ENCODE measurements at regions not wholly inside any gene's neighbourhood (a gene's known extent, or its start where the extent isn't known, plus 50 kb on each side); places are given as distances from the start of the nearest gene placed in this dataset.
"Not testable (repeated sequence)": the region's sequence is repeated elsewhere in the genome, so short reads cannot be mapped to it uniquely, and the experiment has no call there.

- peaks cover 3 to 11% of the 10 kb centered on the region in 2 donors for H3K9me3 Mint-ChIP-seq
- no peaks in the 10 kb centered on the region for H3K4me1 Mint-ChIP-seq (ENCODE audit: low read depth in 2 of 2)
- no peak overlapping the region for H3K4me3 Mint-ChIP-seq
- H3K27me3 Mint-ChIP-seq: peaks cover 7 to 9% of the 10 kb centered on the region in 2 donors
- no peak for DNase-seq
- H3K36me3 Mint-ChIP-seq (ENCODE audit: insufficient read depth): no peaks in the 10 kb centered on the region
- no peak overlapping the region for H3K27ac Mint-ChIP-seq
- ATAC-seq (replicated peaks): no peak
These were observed 281.0 kb downstream of the TFAP2C start for GRCh38 chr20:56909918-56910714.

GRCh38 chr20:56911946-56912345, 282.8 kb downstream of the TFAP2C start:
- no peak overlapping the region for H3K27ac Mint-ChIP-seq
- ATAC-seq (replicated peaks) (no peak), DNase-seq (no peak)
- no peaks in the 10 kb centered on the region for H3K4me1 Mint-ChIP-seq (ENCODE audit: low read depth in 2 of 2)
- H3K4me3 Mint-ChIP-seq: no peak overlapping the region
- H3K36me3 Mint-ChIP-seq (ENCODE audit: insufficient read depth): no peaks in the 10 kb centered on the region
- H3K9me3 Mint-ChIP-seq: peaks cover 3 to 11% of the 10 kb centered on the region in 2 donors
- H3K27me3 Mint-ChIP-seq: peaks cover 7 to 9% of the 10 kb centered on the region in 2 donors

- ATAC-seq (replicated peaks) (no peak), DNase-seq (no peak)
- Mint-ChIP-seq H3K27ac (no peak overlapping the region), H3K36me3 (ENCODE audit: insufficient read depth) (no peaks in the 10 kb centered on the region), H3K27me3 (peaks cover 7 to 22% of the 10 kb centered on the region in 2 donors), H3K9me3 (peaks cover 3 to 6% of the 10 kb centered on the region in 2 donors), H3K4me1 (ENCODE audit: low read depth in 2 of 2) (no peaks in the 10 kb centered on the region), H3K4me3 (no peak overlapping the region)
These were observed 285.4 kb downstream of the TFAP2C start for GRCh38 chr20:56914532-56914931.

GRCh38 chr20:56916345-56916622, 287.2 kb downstream of the TFAP2C start:
- DNase-seq (no peak), ATAC-seq (replicated peaks) (no peak)
- Mint-ChIP-seq H3K27me3 (peaks cover 7 to 25% of the 10 kb centered on the region in 2 donors), H3K27ac (no peak overlapping the region), H3K36me3 (ENCODE audit: insufficient read depth) (no peaks in the 10 kb centered on the region), H3K4me3 (no peak overlapping the region), H3K9me3 (peaks cover 3 to 6% of the 10 kb centered on the region in 2 donors), H3K4me1 (ENCODE audit: low read depth in 2 of 2) (no peaks in the 10 kb centered on the region)

GRCh38 chr20:56920041-56920440, 290.9 kb downstream of the TFAP2C start:
- not testable (repeated sequence) for DNase-seq; H3K9me3 Mint-ChIP-seq; H3K27ac Mint-ChIP-seq; ATAC-seq (replicated peaks); H3K4me3 Mint-ChIP-seq; H3K36me3 Mint-ChIP-seq (ENCODE audit: insufficient read depth); H3K4me1 Mint-ChIP-seq (ENCODE audit: low read depth in 2 of 2)
- H3K27me3 Mint-ChIP-seq: peaks cover 26 to 45% of the 10 kb centered on the region in 2 donors

GRCh38 chr20:56922497-56922896, 293.4 kb downstream of the TFAP2C start:
- ATAC-seq (replicated peaks): no peak
- Mint-ChIP-seq H3K4me3 (no peak overlapping the region), H3K27me3 (peaks cover 49 to 64% of the 10 kb centered on the region in 2 donors), H3K27ac (no peak overlapping the region), H3K9me3 (peaks cover 0 to 1% of the 10 kb centered on the region in 2 donors), H3K4me1 (ENCODE audit: low read depth in 2 of 2) (no peaks in the 10 kb centered on the region), H3K36me3 (ENCODE audit: insufficient read depth) (no peaks in the 10 kb centered on the region)
- DNase-seq: no peak

GRCh38 chr20:56924292-56925081, 295.4 kb downstream of the TFAP2C start:
- Mint-ChIP-seq H3K27me3 (peaks cover 61 to 76% of the 10 kb centered on the region in 2 donors), H3K9me3 (peaks cover 0 to 1% of the 10 kb centered on the region in 2 donors), H3K4me3 (no peak overlapping the region), H3K4me1 (ENCODE audit: low read depth in 2 of 2) (no peaks in the 10 kb centered on the region), H3K36me3 (ENCODE audit: insufficient read depth) (no peaks in the 10 kb centered on the region), H3K27ac (no peak overlapping the region)
- ATAC-seq (replicated peaks) (no peak), DNase-seq (no peak)

GRCh38 chr20:56925082-56925830, 296.1 kb downstream of the TFAP2C start:
- Mint-ChIP-seq H3K27me3 (peaks cover 65 to 84% of the 10 kb centered on the region in 2 donors), H3K36me3 (ENCODE audit: insufficient read depth) (no peaks in the 10 kb centered on the region), H3K4me3 (no peak overlapping the region), H3K27ac (no peak overlapping the region), H3K9me3 (peaks cover 0 to 1% of the 10 kb centered on the region in 2 donors), H3K4me1 (ENCODE audit: low read depth in 2 of 2) (no peaks in the 10 kb centered on the region)
- DNase-seq: no peak
- no peak for ATAC-seq (replicated peaks)

- DNase-seq: no peak
These were observed 296.7 kb downstream of the TFAP2C start for GRCh38 chr20:56925831-56926170.

GRCh38 chr20:56926501-56926900, 297.4 kb downstream of the TFAP2C start:
- ATAC-seq (replicated peaks): no peak
- Mint-ChIP-seq H3K27ac (no peak overlapping the region), H3K27me3 (peaks cover 69 to 88% of the 10 kb centered on the region in 2 donors), H3K4me3 (no peak overlapping the region), H3K36me3 (ENCODE audit: insufficient read depth) (no peaks in the 10 kb centered on the region), H3K9me3 (peaks cover 0 to 1% of the 10 kb centered on the region in 2 donors), H3K4me1 (ENCODE audit: low read depth in 2 of 2) (no peaks in the 10 kb centered on the region)
- no peak for DNase-seq

More at GRCh38 chr20:56925831-56926170, 296.7 kb downstream of the TFAP2C start:
- H3K27me3 Mint-ChIP-seq: peaks cover 69 to 90% of the 10 kb centered on the region in 2 donors
- H3K4me3 Mint-ChIP-seq: no peak overlapping the region
- no peaks in the 10 kb centered on the region for H3K36me3 Mint-ChIP-seq (ENCODE audit: insufficient read depth)
- no peak overlapping the region for H3K27ac Mint-ChIP-seq
- H3K9me3 Mint-ChIP-seq: peaks cover 0 to 1% of the 10 kb centered on the region in 2 donors
- no peaks in the 10 kb centered on the region for H3K4me1 Mint-ChIP-seq (ENCODE audit: low read depth in 2 of 2)
- ATAC-seq (replicated peaks): no peak

- H3K36me3 Mint-ChIP-seq (ENCODE audit: insufficient read depth): no peaks in the 10 kb centered on the region
- H3K9me3 Mint-ChIP-seq: peaks cover 0 to 1% of the 10 kb centered on the region in 2 donors
- H3K4me1 Mint-ChIP-seq (ENCODE audit: low read depth in 2 of 2): no peaks in the 10 kb centered on the region
- peaks cover 66 to 83% of the 10 kb centered on the region in 2 donors for H3K27me3 Mint-ChIP-seq
- DNase-seq (no peak), ATAC-seq (replicated peaks) (no peak)
- H3K4me3 Mint-ChIP-seq: no peak overlapping the region
- H3K27ac Mint-ChIP-seq: no peak overlapping the region
These were observed 298.0 kb downstream of the TFAP2C start for GRCh38 chr20:56927127-56927526.

GRCh38 chr20:56928007-56928406, 298.9 kb downstream of the TFAP2C start:
- H3K4me3 Mint-ChIP-seq: no peak overlapping the region
- no peak overlapping the region for H3K27ac Mint-ChIP-seq
- peaks cover 57 to 74% of the 10 kb centered on the region in 2 donors for H3K27me3 Mint-ChIP-seq
- no peaks in the 10 kb centered on the region for H3K9me3 Mint-ChIP-seq
- no peaks in the 10 kb centered on the region for H3K4me1 Mint-ChIP-seq (ENCODE audit: low read depth in 2 of 2)
- ATAC-seq (replicated peaks) (no peak), DNase-seq (no peak)
- H3K36me3 Mint-ChIP-seq (ENCODE audit: insufficient read depth): no peaks in the 10 kb centered on the region

- Mint-ChIP-seq H3K27me3 (peaks cover 48 to 64% of the 10 kb centered on the region in 2 donors), H3K4me1 (ENCODE audit: low read depth in 2 of 2) (no peaks in the 10 kb centered on the region), H3K4me3 (no peak overlapping the region), H3K36me3 (ENCODE audit: insufficient read depth) (no peaks in the 10 kb centered on the region), H3K27ac (no peak overlapping the region), H3K9me3 (no peaks in the 10 kb centered on the region)
- ATAC-seq (replicated peaks): no peak
- no peak for DNase-seq
These were observed 300.5 kb downstream of the TFAP2C start for GRCh38 chr20:56929606-56930005.
